Gastroesophageal sphincter (tissue), 3 donors: ENCODE measurements at regions not wholly inside any gene's neighbourhood (a gene's known extent, or its start where the extent isn't known, plus 50 kb on each side); places are given as distances from the start of the nearest gene placed in this dataset.

Source experiments
- POLR2A ChIP-seq, 2 donors: fragments of 450-650 bp; IDR thresholded peaks; one replicate each; pipeline ENCODE4 v1.6.1; 2017; ENCODE audit warnings: antibody characterized with exemption in 2 of 2, mild to moderate bottlenecking in 2 of 2, moderate library complexity in 1 of 2
- POLR2AphosphoS5 ChIP-seq: sonication (generic); formaldehyde crosslinking; IDR thresholded peaks from one replicate; pipeline ENCODE4 v1.6.1; 2017; ENCODE audit warnings: antibody characterized with exemption
- TF ChIP-seq, protein P1 (sequence below), 4 experiments: fragments of 200-600 bp in 2 of 4; fragments of 450-650 bp in 2 of 4; sonication (generic) in 1 of 4; IDR thresholded peaks; one replicate each; pipeline ENCODE4 v1.5.1; 2017 to 2019; ENCODE audit warnings: antibody characterized with exemption in 4 of 4, mild to moderate bottlenecking in 2 of 4, moderate library complexity in 2 of 4

DNA sequence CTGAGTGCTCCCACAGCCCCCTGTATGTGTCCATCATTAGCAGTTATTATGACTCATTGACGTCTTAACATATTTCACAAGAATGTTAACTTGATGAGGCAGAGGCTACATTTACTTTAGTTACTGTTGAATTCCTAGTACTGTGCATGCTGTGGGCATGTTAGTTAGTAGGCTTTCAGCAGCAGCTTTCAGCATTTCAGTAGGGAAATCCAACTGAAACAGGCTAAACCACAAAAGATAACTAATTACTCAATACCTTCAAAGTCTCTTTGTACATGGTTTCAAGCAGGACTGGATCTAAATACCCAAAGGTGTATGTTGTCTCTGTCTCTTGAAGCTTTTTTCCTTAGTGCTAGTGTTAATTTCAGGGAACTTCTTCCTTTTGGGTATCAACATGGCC is 229.9 kb upstream of the SUCLG2 start:
- TF ChIP-seq, protein P1, sequence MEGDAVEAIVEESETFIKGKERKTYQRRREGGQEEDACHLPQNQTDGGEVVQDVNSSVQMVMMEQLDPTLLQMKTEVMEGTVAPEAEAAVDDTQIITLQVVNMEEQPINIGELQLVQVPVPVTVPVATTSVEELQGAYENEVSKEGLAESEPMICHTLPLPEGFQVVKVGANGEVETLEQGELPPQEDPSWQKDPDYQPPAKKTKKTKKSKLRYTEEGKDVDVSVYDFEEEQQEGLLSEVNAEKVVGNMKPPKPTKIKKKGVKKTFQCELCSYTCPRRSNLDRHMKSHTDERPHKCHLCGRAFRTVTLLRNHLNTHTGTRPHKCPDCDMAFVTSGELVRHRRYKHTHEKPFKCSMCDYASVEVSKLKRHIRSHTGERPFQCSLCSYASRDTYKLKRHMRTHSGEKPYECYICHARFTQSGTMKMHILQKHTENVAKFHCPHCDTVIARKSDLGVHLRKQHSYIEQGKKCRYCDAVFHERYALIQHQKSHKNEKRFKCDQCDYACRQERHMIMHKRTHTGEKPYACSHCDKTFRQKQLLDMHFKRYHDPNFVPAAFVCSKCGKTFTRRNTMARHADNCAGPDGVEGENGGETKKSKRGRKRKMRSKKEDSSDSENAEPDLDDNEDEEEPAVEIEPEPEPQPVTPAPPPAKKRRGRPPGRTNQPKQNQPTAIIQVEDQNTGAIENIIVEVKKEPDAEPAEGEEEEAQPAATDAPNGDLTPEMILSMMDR (IDR thresholded peaks at IDR 0.05): no peak
- TF ChIP-seq POLR2AphosphoS5: no peak
- TF ChIP-seq POLR2A (IDR thresholded peaks at IDR 0.05): no peak
